Left renal pelvis (tissue), 4 donors: ENCODE measurements at regions not wholly inside any gene's neighbourhood (a gene's known extent, or its start where the extent isn't known, plus 50 kb on each side); places are given as distances from the start of the nearest gene placed in this dataset.

Experiments used
- DNase-seq, 4 donors: peaks; one replicate each; pipeline ENCODE4 v3.0.0-alpha.2; 2013; ENCODE audit warnings: low read depth in 4 of 4, low spot score in 3 of 4

GRCh38 chr18:2059336-2059735 is 512.0 kb downstream of the METTL4 start:
- DNase-seq, result no peak

DNA sequence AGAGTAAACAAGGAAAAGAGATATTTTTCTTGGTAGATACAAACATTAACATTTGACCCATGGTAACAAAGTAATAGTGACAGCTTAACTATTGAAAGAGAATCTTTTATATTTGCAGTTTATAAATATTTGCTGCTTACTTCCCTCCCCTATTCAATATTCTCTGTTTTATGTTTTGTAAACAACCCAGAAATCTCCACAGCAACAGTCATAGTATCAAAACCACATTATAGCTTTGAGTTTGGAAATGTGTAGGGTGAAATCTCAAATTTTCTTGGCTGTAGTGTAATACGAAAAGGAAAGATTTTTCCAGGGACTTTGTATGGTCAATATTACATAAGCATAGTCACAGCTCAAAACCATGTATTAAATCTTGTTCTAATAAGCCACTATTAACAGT is 511.2 kb downstream of the METTL4 start:
- no peak for DNase-seq

GRCh38 chr18:2070631-2071030 is 500.7 kb downstream of the METTL4 start:
- DNase-seq, result peak; percentile 12 to 35 (median 16)

DNA sequence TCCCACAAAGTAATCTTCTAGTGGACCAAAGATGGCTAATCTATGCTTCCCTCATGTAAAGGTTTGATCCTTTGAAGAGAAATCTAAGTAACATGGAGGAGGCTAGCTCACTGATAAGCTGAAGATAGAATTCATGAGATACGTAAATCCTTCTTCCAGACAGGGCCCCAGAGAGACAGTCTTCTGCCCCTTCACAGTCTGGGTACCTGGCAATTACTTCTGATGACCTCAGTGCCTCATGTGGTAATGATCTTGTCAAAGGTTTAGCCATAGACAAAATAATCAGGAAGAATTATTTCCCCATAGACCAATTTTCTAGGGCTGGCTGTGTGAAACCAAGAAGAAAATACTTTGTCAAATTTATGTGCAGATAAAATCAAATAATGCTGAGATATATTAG is 495.8 kb downstream of the METTL4 start:
- no peak for DNase-seq

GRCh38 chr18:2082676-2083075 is 488.6 kb downstream of the METTL4 start:
- no peak for DNase-seq

GRCh38 chr18:2083691-2084090 is 487.6 kb downstream of the METTL4 start:
- no peak for DNase-seq

DNA sequence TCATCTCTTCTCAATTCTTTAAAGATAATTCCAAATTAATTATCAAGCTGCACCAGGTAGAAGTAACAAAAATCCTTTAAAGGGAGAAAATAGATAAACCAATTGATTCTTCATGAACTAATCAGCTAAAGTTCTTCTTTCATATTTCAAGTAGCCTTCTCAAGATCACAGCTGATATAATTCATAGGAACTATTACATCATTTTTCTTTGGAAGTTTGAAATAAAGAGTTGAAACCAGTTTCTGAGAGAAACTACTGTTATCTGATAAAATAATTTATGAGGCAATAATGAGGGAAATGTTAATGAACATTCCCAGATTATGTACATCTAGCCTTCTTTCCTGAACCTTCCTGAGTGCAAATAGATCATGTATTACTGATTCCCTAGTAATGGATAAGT is 484.9 kb downstream of the METTL4 start:
- no peak for DNase-seq

DNA sequence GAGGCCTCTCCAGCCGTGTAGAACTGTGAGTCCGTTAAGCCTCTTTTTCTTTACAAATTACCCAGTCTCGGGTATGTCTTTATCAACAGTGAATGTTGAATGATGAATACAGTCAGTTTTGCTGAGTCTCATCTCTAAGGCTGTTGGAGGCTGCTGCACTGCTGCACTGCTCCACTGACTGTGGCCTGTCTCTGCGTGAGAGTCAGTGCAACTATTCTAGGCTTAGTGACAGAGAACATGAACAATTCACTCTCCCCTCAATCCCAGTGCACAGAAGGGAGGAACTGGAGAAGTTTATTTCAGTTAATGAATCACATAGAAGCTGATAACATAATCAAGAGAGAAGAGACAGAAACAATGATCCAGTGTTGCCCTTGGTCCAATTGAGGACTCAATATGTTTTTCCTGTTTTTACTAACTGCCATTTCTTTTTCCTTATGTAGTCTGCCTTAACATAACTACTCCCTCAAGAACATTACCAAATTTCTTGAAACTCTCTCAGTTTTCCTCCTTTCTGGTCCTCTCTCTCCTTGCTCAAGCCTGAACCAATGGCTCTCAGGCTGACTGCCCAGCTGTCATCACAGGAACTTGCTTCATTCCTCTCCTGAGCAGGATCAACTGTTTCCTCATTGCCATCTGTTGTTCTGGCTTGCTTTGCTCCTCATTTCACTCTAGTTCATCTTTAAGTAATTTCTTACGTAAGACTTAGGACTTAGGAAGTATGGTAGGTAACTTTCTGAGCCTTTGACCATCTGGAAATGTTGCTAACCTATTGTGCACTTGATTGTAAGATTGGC is 483.2 kb downstream of the METTL4 start:
- DNase-seq, result no peak

- no peak for DNase-seq
These were observed 481.9 kb downstream of the METTL4 start for GRCh38 chr18:2089396-2089795.

DNA sequence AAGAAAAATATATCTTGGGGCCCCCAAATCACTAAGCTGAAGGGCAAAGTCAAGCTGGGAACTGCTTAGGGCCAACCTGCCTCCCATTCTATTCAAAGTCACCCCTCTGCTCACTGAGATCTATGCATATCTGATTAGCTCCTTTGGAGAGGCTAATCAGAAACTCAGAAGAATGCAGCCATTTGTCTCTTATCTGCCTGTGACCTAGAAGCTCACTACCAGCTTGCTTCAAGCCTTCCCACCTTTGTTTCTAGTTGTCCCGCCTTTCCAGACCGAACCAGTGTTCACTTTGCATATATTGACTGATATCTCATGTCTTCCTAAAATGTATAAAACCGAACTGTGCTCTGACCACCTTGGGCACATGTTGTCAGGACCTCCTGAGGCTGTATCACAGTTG is 479.4 kb downstream of the METTL4 start:
- DNase-seq, result no peak

- no peak for DNase-seq
These were observed 474.8 kb downstream of the METTL4 start for GRCh38 chr18:2096551-2096950.

GRCh38 chr18:2100694-2101213 is 470.6 kb downstream of the METTL4 start:
- no peak for DNase-seq

- DNase-seq, result no peak
These were observed 469.3 kb downstream of the METTL4 start for GRCh38 chr18:2102022-2102421.

- no peak for DNase-seq
These were observed 468.0 kb downstream of the METTL4 start for GRCh38 chr18:2103299-2103698.

DNA sequence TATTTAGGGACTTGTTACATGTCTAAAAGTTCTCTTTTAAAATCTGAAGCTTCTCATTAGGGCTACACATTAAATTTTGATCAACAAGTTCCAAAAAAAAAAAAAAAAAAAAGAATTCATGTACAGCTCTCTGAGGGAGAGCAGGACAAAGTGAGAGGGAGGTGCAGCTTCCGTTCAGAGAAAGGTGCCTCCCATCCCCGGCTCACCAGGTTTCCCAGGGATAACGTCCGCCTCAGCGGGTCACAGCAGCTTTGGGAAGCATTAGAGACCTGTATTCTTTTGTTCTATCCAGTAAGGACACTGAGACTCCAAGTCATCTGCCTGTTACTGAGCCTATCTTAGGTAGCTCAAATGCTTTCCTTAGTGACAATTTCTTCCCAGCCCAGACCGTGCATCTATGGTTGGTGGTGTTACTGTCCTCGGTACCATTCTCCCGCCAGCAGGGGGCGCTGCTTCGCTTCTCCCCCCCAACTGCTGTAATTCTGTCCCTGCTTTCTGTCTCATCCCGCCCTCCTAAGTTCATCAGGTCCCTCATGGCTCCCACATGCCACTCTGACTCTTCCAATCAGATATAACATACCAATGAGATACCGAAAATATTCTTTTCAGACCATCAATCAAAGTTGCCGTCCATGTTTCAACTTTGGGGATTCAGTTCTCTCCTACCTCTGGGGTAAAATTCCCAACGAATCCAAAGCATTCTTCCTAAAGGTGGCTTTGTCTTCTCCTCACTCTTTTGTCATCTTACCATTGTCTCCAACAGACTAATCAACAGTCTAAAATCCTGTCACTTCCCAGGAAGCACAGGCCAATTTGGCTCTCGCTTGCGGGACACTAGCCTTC is 466.5 kb downstream of the METTL4 start:
- peak in 3 of 4 donors; percentile 3 to 6 (median 4) for DNase-seq

DNA sequence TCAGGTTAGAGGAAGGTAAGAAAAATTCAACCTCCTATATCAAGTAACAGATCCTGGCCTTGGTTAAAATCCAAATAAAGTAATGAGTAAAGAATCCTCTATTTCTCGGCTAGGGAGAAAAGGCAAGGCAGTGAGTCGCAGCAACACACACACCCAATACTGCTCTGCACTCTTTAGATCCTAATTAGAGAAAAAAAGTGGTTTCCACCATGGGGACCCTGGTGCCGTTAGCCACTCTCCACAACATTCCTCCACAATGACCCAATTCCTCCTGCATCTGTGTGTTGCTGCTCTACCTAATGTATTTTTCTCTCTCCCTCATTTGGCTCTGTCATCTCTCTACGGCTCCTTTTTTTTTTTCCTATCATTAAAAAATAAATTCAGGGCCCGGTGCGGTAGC is 462.7 kb downstream of the METTL4 start:
- DNase-seq, result no peak

DNA sequence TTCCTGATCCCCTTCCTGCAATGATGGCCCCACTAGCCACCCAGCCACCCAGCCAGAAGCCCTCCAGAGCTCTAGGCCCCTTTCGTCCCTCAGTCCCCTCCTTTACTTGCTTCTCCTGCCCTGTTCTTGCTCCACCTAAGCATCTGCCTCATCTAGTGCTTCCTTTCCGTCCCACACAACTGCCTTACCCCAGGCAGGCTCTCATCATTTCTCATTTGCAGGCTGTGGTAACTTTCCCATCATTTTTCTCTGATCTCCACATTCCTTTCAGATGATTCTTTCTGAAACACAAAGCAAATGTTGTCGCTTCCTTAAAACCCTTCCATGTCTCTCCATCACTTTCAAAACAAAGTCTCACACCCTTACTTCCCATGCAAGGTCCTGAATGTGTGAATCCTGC is 459.8 kb downstream of the METTL4 start:
- no peak for DNase-seq

DNA sequence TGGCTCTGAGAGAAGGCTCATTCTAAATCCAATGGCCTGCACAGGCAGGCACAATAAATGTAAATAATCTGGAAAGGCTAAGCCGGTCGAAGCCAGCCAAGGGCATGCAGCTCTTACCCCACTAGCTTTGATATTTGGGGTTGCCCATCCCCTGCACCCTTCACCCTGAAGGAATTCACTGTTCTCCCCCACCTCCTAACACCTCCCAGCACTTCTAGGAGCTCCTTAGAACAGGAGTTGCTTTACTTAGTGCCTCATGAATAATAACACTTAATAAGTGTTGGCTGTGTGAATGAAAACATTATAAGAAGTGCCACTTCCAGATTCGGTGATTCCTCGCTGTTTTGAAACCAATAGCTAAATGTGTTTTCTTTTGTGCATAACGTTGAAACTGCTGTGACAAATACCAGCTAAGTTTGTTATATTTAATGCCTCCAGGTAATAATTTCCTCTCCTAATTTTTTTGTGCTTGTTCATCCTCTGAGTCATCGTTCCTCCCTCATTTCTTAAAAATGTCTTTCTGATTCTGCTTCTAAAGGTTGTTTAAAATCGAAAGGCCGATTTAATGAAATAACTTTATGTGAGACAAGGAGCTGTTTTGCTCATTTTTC is 458.8 kb downstream of the METTL4 start:
- DNase-seq, result no peak

- no peak for DNase-seq
These were observed 457.0 kb downstream of the METTL4 start for GRCh38 chr18:2114289-2114688.

GRCh38 chr18:2114765-2115164 is 456.5 kb downstream of the METTL4 start:
- no peak for DNase-seq

GRCh38 chr18:2121224-2121623 is 450.1 kb downstream of the METTL4 start:
- DNase-seq, result no peak
